Smooth muscle cell of the brain vasculature (primary cell): ENCODE measurements at regions not wholly inside any gene's neighbourhood (a gene's known extent, or its start where the extent isn't known, plus 50 kb on each side); places are given as distances from the start of the nearest gene placed in this dataset.

Experiments
- DNase-seq: peaks from one replicate; pipeline ENCODE4 v3.0.0-alpha.2; 2012; ENCODE audit warnings: low read depth, low spot score

- no peak for DNase-seq
Measured at GRCh38 chr15:27671819-27672437, 427.2 kb downstream of the OCA2 start.

- no peak for DNase-seq
Measured at GRCh38 chr15:27670486-27671209, 428.5 kb downstream of the OCA2 start.

GRCh38 chr15:27669641-27670040 is 429.5 kb downstream of the OCA2 start:
- DNase-seq = no peak

GRCh38 chr15:27668471-27669220 is 430.5 kb downstream of the OCA2 start:
- DNase-seq = no peak

GRCh38 chr15:27665002-27665401 is 434.1 kb downstream of the OCA2 start:
- DNase-seq = no peak

- no peak for DNase-seq
Measured at GRCh38 chr15:27662892-27663291, 436.2 kb downstream of the OCA2 start.

GRCh38 chr15:27660676-27661075 is 438.4 kb downstream of the OCA2 start:
- no peak for DNase-seq

GRCh38 chr15:27656296-27656987 is 442.7 kb downstream of the OCA2 start:
- no peak for DNase-seq

- DNase-seq = no peak
Measured at GRCh38 chr15:27655056-27655455, 444.1 kb downstream of the OCA2 start.

GRCh38 chr15:27650244-27650643 is 448.9 kb downstream of the OCA2 start:
- no peak for DNase-seq

- DNase-seq = no peak
Measured at GRCh38 chr15:27648359-27648758, 450.8 kb downstream of the OCA2 start.

- no peak for DNase-seq
Measured at GRCh38 chr15:27646531-27646930, 452.6 kb downstream of the OCA2 start.

- DNase-seq = no peak
Measured at GRCh38 chr15:27645672-27646071, 453.4 kb downstream of the OCA2 start.

- no peak for DNase-seq
Measured at GRCh38 chr15:27642981-27643380, 456.1 kb downstream of the OCA2 start.

- DNase-seq = no peak
Measured at GRCh38 chr15:27639595-27639994, 459.5 kb downstream of the OCA2 start.

- DNase-seq = no peak
Measured at GRCh38 chr15:27638958-27639357, 460.2 kb downstream of the OCA2 start.

- no peak for DNase-seq
Measured at GRCh38 chr15:27635916-27636315, 463.2 kb downstream of the OCA2 start.

- no peak for DNase-seq
Measured at GRCh38 chr15:27628486-27628885, 470.6 kb downstream of the OCA2 start.

GRCh38 chr15:27627623-27628022 is 471.5 kb downstream of the OCA2 start:
- DNase-seq = no peak

- DNase-seq = no peak
Measured at GRCh38 chr15:27623560-27624305, 475.4 kb downstream of the OCA2 start.

- no peak for DNase-seq
Measured at GRCh38 chr15:27623149-27623548, 476.0 kb downstream of the OCA2 start.
